ENCODE measurements at regions not wholly inside any gene's neighbourhood (a gene's known extent, or its start where the extent isn't known, plus 50 kb on each side); places are given as distances from the start of the nearest gene placed in this dataset.

DNA sequence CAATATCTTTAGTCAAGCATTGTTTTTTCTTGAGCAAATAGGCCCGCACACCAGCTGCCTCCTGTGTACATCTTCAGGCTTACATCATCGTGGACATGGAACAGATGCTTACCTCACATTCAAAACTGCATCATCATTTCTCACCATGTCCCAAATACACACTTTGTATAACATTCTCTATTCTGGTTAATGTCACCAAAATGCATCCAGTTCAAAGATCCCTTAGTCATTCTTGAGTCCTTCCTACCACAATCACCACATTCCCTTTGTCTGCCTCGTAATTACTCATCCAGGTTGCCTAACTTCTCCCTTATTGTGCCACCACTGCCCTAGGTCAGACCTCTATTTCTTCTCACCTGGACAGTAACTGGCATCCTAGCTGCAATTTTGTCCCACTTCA lies 373.7 kb upstream of the GALNT5 start:
- TF ChIP-seq, protein P1, sequence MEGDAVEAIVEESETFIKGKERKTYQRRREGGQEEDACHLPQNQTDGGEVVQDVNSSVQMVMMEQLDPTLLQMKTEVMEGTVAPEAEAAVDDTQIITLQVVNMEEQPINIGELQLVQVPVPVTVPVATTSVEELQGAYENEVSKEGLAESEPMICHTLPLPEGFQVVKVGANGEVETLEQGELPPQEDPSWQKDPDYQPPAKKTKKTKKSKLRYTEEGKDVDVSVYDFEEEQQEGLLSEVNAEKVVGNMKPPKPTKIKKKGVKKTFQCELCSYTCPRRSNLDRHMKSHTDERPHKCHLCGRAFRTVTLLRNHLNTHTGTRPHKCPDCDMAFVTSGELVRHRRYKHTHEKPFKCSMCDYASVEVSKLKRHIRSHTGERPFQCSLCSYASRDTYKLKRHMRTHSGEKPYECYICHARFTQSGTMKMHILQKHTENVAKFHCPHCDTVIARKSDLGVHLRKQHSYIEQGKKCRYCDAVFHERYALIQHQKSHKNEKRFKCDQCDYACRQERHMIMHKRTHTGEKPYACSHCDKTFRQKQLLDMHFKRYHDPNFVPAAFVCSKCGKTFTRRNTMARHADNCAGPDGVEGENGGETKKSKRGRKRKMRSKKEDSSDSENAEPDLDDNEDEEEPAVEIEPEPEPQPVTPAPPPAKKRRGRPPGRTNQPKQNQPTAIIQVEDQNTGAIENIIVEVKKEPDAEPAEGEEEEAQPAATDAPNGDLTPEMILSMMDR (IDR thresholded peaks at IDR 0.05) = no peak
- no peak for TF ChIP-seq POLR2A (IDR thresholded peaks at IDR 0.05)

Data from testis (tissue), 2 donors.